Amniotic stem cell (primary cell): ENCODE measurements at regions not wholly inside any gene's neighbourhood (a gene's known extent, or its start where the extent isn't known, plus 50 kb on each side); places are given as distances from the start of the nearest gene placed in this dataset.
"Not testable (repeated sequence)": the region's sequence is repeated elsewhere in the genome, so short reads cannot be mapped to it uniquely, and the experiment has no call there.

Experiments
- DNase-seq: peaks from one replicate; lab custom pipeline; 2025; lab: John Stamatoyannopoulos, UW

DNA sequence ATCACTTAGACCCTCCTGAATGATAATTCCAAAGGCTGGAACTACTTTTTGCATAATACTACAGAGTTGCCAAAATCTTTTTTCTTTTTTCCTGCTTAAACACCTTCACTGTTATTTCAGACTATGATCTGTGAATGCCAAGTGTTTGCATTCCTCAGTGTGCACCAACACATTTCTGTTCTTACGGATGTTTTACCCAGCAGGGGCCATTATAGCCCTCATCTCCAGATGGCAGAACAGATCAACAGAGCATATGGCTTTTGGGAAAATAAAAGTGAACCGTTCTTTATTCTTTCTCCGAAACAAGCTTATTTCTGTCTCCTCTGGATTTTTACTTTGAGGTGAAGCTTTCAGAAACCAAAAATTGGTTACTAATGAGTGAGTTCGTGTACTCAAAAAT is 1226.6 kb upstream of the FAM98A start:
- DNase-seq: no peak

DNA sequence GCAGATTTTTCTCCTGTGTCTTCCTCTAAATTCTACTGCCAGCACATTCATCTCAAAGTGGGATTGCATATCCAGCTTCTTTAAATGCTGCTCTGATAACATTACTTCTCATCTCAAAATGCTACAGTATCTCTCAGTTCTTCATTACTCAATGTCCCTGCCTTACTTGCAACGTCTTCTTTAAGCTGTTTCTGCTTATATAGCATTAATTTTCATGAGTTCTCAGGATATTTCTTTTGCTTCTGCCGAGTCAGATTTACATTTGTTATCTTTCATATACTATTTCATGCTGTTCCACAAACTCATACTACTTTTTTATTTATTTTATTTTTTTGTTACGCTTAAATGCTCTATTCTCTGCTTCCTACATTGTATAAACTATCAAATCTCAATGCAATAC is 1223.5 kb upstream of the FAM98A start:
- DNase-seq: no peak

DNA sequence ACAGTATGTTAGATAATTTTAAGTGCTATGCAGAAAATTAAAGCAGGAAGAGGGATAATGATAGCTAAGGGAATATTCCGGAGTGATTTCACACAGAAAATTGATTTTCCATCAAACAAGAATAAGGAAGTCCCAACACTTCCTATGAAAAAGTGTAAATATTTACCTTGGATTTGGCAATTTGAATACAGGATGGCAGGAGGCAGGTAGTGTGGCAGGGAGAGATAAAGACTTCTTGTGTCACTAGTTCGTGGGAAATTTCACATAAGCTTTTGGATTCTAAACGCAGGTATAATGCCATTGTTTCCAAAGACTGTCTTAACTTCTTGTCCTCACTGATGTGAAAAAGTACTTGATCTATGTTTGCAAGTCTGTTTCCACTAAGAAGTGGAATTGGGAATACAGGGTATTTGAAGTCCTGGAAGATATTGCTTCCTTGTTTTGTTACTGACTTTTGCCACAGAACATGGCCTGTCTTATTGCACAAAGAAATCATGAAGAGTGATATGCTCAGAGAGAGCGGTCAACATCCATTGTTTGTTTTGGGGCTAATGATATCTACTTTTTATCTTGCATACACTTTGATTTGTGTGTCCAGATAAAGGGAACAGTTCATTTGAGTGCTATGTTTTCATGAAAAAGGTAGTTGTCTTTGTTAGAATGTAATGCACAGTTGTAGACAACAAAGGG is 1216.1 kb upstream of the FAM98A start:
- no peak for DNase-seq

DNA sequence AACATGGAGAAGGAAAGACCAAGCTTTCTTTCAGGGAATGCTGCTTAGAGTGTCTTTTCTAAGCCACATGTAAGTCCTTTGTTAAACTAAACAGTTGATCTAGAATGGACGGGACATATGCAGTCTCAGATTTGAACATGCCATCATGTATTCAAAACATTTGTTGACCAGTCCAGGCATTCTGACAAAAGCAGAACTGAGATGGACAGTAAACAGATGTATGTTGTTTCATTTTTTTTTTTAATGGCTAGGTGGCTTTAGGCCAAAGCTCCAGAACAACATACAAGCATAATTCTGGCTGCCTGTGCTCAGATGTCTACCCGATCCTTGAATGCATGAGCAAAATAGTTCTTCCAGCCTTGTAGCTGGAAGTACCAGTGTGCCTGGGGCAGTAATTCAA is 1211.4 kb upstream of the FAM98A start:
- no peak for DNase-seq

DNA sequence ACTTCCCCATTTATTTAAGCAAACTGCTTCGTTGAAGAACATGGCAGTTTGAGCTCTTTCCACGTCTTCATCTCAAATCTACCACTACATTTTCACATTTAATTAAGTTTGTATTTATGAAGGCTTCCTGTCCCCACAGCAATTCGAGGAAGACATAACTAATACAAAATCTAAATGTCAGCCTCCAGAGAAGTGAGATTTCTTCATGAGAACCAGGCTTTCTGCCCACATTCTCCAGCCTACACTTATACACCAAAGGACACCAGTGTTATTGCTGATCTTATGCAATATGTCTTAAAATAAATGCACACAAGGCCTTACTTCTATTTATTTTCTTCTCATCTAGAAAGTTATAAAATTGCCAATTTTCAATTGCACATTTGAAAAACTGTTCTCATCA is 1209.3 kb upstream of the FAM98A start:
- DNase-seq: no peak

DNA sequence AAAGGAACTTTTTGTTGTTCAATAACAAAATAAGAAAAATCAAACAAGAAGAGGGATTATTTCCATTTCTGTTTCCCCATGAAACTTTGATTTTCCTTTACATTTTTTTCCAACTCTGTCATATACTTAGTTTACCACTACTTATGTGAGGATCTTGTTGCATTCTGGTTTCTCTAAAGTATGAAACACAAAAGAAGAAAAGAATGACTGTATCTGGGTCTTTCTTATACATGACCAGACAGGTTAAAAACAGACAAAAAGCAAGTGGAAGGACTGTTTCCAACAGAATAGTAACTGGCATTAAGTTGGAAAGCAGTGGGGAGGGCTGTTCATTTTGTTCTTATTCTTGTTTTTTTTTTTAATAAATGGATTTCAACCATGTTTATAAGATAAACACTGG is 1207.8 kb upstream of the FAM98A start:
- DNase-seq: no peak

DNA sequence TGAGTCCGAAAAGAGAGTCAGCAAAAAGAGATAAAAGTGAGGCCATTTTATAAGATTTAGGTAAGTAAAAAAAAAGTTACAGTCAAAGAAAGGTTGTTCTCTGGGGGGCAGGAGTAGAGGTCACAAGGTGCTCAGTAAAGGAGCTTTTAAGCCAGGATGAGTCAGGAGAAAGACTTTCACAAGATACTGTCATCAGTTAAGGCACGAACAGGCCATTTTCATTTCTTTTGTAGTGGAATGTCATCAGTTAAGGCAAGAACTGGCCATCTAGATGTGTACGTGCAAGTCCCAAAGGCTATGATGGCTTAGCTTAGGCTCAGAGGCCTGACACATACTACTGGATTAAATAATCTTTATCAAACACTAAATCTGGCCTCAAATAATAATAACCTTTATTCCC is 1207.3 kb upstream of the FAM98A start:
- DNase-seq: no peak

DNA sequence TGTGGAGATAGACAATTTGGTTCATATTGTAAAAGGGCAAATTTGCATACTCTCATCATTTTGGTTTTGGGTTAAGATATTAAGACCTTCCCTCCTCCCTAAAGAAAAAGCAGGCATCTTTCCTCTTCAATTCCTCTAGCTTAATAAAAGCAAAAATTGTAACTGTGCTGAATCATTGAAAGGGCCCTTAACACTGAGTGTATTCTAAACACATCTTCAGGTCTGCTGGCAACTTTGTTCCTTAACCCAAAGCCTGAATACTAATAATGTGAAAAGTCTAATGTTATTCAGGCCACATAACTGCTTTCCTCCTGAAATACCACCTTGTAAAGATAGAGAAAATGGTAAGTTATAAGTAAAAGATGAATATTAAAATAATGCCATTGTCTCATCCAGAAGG is 1200.5 kb upstream of the FAM98A start:
- no peak for DNase-seq

DNA sequence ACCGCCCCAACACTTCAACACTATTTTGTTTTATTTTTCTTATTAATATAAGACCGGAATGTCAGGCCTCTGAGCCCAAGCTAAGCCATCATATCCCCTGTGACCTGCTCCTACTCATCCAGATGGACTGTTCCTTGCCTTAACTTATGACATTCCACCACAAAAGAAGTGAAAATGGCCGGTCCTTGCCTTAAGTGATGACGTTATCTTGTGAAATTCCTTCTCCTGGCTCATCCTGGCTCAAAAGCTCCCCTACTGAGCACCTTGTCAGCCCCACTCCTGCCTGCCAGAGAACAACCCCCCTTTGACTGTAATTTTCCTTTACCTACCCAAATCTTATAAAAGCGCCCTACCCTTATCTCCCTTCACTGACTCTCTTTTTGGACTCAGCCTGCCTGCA is 1196.5 kb upstream of the FAM98A start:
- not testable (repeated sequence) for DNase-seq

DNA sequence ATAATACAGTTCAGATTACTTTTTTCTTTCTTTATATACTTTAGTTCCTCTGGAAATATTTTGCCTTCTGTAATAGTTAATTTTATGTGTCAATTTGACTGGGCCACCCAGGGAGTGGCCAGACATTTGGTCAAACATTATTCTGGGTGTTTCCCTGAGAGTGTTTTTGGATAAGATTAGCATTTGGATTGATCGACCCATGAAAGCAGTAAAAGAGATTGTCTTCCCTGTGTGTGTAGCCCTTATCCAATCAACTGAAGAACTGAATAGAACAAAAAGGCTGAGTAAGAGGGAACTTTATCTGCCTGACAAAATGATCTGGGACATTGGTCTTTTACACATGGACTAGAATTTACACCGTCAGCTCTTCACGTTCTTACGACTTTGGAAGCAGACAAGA is 1190.1 kb upstream of the FAM98A start:
- DNase-seq: no peak

DNA sequence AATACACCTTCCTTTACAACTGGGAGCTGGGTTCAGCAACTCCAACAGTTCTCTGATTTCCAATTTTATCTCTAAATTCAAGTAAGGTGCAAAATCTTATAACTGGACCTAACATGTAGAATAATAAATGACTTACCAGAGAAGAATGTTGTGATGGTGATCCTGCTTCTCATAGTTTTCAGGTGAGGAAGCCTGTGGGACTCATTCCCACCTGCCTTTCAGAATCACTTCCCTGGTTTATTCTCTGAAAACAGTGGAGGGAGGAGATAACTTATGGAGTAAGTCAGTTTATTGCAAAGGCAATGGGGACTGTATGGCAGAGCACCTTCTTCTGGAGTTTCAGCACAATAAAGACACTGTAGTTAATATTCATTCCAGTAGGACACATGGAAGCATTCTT is 1188.2 kb upstream of the FAM98A start:
- DNase-seq: no peak

DNA sequence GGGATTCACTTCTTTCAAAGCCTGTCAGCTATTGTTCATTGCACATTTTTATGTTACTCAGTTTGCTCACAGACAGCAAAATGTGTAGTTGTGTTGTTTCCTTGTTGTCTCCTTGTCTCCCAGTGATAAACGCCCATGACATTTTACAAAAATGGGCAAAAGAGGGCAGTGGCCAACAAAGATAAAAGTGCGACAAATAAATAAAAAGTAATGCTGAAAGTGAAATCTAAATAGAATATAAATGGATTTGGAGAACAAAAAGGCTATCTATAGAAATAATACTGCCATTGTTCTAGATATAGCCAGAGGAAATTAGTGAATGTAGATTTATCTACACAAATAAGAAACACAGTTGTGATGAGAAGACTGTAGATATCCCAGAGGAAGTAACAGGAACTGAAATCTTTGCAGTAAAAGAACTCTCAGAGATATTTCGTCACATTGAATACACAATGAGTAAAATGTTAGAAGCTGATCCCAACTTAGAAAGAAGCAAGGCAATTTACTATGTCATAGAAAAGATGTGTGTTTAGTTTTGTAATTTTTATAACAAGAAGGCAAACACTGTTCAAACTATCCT is 1186.2 kb upstream of the FAM98A start:
- no peak for DNase-seq

DNA sequence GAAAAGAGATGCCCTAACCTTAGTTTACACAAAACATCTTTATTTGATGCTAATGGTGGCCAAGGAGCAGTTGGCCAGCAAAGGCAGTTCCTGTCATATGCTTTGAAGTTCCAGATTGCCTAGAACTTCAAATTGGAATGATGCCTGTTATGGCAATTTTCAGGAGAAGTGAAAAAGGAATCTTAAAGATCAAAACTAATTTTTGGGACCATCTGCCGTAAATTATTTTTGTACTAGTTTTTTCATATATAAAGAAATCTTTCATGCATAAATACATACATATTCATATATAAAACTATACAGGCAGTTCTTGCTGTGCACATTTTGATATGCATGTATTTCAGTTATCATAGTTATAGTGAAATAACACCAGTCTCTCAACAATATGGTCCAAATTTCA is 1185.6 kb upstream of the FAM98A start:
- DNase-seq: no peak

DNA sequence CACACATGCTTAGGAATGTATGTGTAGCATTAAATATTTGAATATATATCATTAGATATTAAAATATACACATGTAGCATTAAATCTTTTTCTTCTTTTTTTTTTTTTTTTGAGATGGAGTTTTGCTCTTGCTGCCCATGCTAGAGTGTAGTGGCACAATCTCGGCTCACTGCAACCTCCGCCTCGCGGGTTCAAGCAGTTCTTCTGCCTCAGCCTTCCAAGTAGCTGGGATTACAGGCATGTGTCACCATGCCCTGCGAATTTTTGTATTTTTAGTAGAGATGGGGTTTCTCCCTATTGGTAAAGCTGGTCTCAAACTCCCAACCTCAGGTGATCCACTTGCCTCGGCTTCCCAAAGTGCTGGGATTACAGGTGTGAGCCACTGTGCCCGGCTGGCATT is 1151.6 kb upstream of the FAM98A start:
- not testable (repeated sequence) for DNase-seq

DNA sequence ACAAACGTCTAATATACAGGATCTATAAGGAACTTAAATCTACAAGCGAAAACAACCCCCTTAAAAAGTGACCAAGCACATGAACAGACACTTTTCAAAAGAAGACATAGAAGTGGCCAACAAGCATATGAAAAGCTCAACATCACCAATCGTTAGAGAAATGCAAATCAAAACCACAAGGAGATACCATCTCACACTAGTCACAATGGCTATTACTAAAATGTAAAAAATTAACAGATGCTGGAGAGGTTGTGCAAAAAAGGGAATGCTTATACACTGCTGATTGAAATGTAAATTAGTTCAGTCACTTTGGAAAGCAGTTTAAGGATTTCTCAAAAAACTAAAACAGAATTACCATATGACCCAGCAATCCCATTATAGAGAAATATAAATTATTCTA is 1148.5 kb upstream of the FAM98A start:
- DNase-seq: no peak

DNA sequence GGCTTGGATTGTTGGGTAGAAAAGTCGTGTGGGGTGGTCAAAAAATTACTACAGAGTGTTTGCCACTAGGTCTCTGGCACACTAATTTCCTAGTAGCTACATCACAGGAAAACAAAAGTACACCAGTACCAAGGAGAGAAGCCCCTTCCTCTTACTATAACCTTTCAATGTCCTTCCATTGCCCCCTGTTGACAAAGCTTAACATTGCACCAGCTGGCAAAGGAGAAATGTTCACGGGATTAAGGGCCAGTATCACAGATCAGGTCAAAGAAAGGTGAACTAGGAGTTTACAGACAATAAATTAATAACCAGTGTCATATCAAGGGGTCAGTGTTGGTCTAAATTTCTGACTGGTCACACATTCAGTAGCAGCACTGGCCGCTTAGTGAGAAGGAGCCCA is 1139.6 kb upstream of the FAM98A start:
- no peak for DNase-seq

DNA sequence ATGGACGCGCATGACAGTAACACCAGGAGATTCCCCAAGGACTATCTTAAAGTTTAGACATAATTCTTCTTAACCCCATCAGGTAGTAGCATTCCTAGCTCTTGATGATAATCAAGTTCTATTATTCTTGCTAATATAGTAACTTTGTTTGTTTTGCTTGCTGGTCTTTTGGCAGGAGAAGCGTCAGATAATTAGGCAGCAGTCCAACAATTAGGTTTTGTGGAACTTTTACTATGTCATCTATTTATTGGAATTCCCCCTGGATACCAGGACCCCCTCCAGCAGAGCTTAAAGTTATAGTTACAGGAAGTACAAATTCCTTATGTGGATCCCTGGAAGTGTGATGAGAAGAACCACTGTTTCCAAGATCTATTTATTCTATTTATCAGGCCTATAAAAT is 1138.0 kb upstream of the FAM98A start:
- no peak for DNase-seq

DNA sequence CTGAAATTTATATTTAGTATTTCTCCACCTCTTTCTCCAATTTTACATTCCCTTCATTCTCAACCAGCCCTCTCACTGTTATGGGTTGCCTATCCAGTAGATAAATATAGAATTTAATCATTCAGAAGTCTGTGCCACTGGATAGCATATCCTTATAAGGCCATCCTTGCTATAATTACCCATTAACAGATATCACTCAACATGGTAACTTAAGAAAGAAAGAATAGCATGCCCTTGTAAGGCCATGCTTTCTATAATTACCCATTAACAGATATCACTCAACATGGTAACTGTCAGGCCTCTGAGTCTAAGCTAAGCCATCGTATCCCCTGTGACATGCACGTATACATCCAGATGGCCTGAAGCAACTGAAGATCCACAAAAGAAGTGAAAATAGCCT is 1137.4 kb upstream of the FAM98A start:
- no peak for DNase-seq

DNA sequence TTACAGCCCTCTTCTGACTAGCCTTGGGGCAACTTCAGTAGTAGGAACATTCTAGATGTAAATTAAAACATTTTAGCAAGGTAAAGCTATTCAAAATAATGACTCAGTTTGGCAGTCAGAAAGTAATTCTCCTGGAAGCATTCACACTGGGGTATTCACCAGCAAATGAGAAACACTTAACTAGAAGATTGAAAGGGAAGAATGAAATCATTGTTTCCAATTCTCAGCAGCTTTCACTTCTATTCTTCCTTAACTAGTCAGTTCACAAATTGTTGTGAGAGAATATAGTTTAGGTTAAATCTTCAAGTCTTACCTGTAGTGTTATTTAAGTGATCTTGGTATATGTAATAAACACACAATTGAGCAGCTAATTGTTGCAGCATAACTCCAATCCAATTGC is 1135.6 kb upstream of the FAM98A start:
- no peak for DNase-seq

DNA sequence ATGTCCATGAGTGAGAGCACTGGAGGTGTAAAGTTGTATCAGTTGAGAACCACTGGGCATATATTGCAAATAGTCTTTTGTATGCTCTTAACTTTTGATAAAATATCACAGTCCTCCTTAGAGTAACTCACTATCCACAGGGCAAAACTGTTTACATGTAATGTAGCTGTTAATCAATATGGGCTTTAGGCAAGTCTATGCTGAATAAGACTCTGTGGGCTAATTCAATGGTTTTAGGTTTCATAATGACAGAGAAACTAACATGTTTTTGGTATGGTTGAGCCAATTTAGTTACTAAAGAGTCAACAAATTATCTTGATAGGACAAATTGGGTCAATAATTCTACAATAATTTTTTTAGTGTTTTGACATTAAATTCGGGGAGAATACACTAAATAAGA is 1134.9 kb upstream of the FAM98A start:
- DNase-seq: no peak

DNA sequence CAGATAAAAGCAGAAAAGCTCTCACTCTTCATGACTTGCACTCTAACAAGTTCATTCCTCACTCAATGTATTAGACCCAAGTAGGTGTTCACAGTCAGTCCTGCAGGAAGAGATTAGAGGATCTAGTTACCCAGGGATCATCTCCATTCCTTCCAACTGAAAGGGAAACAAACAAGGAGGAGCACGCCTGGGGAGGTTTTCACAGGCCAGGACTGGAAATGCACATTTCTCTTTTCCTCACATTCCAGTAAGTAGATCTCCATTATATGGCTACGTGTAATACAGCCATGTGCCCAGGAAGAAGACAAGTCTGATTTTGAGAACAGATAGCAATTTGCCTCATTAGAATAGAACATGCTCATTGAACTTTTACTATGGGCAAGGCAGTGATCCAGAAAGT is 1132.2 kb upstream of the FAM98A start:
- no peak for DNase-seq

DNA sequence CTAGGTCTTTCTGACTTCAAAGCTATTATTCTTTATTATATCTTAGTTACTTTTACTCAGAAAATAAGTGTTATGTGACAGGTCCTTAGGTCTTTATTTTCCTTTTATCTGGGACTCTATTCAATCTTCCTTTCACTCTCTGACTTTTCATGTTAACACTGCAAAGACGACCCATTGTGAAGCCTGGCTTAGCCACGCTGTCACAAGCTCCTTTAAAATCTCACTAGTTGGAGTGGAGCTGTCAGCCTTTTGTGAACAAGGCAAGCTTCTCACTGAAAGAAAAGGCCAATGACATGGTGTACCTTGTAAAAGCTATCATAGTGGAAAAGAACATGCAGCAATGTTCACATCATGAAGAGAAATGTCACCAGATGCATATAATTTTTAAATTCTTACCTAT is 1130.7 kb upstream of the FAM98A start:
- DNase-seq: no peak

DNA sequence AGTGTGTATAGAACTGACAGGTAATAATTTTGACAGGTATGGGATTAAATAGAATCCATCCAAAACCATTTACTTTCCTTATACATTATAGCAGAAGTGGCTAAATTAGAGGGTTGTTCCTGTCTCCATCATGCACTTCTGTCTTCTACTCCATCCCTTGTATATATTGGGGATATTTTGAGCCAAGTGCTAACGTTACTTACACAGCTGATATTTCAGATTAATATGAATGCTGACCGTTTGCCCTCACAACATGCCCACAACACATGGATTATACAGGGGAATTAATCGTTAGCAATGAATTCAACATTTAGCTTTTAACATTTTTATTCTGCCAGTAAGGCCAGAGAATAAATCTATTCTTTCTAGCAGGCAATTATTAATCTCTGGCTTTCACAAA is 1125.0 kb upstream of the FAM98A start:
- DNase-seq: no peak

DNA sequence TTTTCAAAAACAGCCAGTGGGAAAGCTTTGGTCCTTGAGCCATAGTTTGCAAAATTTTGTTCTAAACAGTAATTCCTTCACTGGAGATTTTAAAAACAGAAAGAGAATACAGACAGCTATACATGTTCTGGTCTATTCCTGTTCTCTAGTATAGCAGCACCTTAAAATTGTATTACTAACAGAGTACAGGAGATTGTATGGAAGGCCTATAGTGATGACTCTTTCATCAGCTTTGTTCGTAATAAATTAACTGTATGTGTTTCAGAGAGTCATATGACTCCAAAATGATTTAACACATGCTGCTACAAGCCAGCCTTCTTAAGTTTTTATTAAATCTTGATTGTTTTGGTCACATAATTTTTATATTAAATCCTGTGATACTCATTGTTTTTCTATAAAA is 1124.6 kb upstream of the FAM98A start:
- DNase-seq: no peak
